KMS-11 (cell line): ENCODE measurements at regions not wholly inside any gene's neighbourhood (a gene's known extent, or its start where the extent isn't known, plus 50 kb on each side); places are given as distances from the start of the nearest gene placed in this dataset.

Source experiments
- H2AFZ ChIP-seq: fragments of 200-600 bp; sonication (generic); 2 replicates; pipeline ENCODE4 v1.6.1; 2016; ENCODE audit warnings: antibody characterized with exemption, mixed run types, low read depth
- H3K27ac ChIP-seq: fragments of 200-600 bp; sonication (generic); 2 replicates; pipeline ENCODE4 v1.6.1; 2016; ENCODE audit warnings: mild to moderate bottlenecking, mixed run types
- H3K27me3 ChIP-seq: fragments of 200-600 bp; sonication (generic); 2 replicates; pipeline ENCODE4 v1.6.1; 2017; ENCODE audit warnings: mild to moderate bottlenecking, low read depth, mixed run types, moderate library complexity; ENCODE audit not compliant: insufficient read depth
- H3K36me3 ChIP-seq: fragments of 200-600 bp; sonication (generic); 2 replicates; pipeline ENCODE4 v1.6.1; 2017; ENCODE audit warnings: mild to moderate bottlenecking, mixed run types; ENCODE audit not compliant: insufficient read depth
- H3K4me1 ChIP-seq: fragments of 200-600 bp; sonication (generic); 2 replicates; pipeline ENCODE4 v1.6.1; 2016; ENCODE audit warnings: mild to moderate bottlenecking, low read depth, mixed run types; ENCODE audit not compliant: poor library complexity, severe bottlenecking
- H3K4me2 ChIP-seq: fragments of 200-600 bp; sonication (generic); 2 replicates; pipeline ENCODE4 v1.7.0; 2016; ENCODE audit warnings: mild to moderate bottlenecking, mixed run types
- H3K4me3 ChIP-seq: fragments of 200-600 bp; sonication (generic); IDR thresholded peaks from 2 replicates; pipeline ENCODE4 v1.6.1; 2017; ENCODE audit warnings: low read depth, low read length, mixed read lengths; ENCODE audit not compliant: insufficient read depth
- H3K79me2 ChIP-seq: fragments of 200-600 bp; sonication (generic); 2 replicates; pipeline ENCODE4 v1.6.1; 2016; ENCODE audit warnings: low read depth, mixed run types; ENCODE audit not compliant: insufficient read depth
- H3K9ac ChIP-seq: fragments of 200-600 bp; sonication (generic); 2 replicates; pipeline ENCODE4 v1.6.1; 2016; ENCODE audit warnings: mild to moderate bottlenecking, mixed run types
- H4K20me1 ChIP-seq: fragments of 200-600 bp; sonication (generic); 2 replicates; pipeline ENCODE4 v1.6.1; 2016; ENCODE audit warnings: mild to moderate bottlenecking, mixed run types; ENCODE audit not compliant: insufficient read depth
- CTCF ChIP-seq: fragments of 200-600 bp; sonication (generic); conservative IDR thresholded peaks from 2 replicates; pipeline ENCODE4 v1.6.1; 2017; ENCODE audit warnings: low read depth, mild to moderate bottlenecking, antibody characterized with exemption, low read length, moderate library complexity, mixed read lengths

- no peak for TF ChIP-seq CTCF
- Histone ChIP-seq H3K27ac (no peak overlapping the region), H3K4me3 (no peak overlapping the region), H3K79me2 (no peaks in the 10 kb centered on the region), H3K9ac (no peak overlapping the region), H3K4me2 (no peak overlapping the region), H3K36me3 (no peaks in the 10 kb centered on the region), H3K27me3 (no peaks in the 10 kb centered on the region), H2AFZ (no peak overlapping the region), H4K20me1 (no peaks in the 10 kb centered on the region), H3K4me1 (peaks cover 5% of the 10 kb centered on the region)
Observed at GRCh38 chr4:91916219-91916618, 387.5 kb upstream of the GRID2 start.

DNA sequence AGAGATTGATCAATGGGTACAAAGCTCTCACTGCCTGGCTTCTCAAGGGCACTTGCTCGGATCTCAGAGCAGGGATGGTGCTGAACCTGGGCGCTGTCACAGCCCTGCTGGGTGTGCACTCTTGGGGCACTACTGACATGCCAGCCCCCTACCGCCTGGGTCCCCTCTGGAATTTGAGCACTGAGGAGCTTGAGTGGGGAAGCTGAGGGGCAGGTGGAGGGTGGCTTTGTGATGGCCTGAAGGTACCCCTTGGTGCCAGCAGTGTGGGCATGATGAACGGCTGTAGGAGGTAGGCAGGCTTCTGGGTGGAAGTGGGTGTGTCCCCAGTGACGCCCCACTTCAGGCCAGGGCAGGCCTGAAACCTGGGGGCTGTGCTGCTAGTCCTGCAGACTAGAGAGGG, 379.1 kb upstream of the GRID2 start:
- H3K9ac ChIP-seq = no peak overlapping the region
- no peaks in the 10 kb centered on the region for H4K20me1 ChIP-seq
- H3K79me2 ChIP-seq = no peaks in the 10 kb centered on the region
- H3K4me3 ChIP-seq = no peak overlapping the region
- H3K27me3 ChIP-seq = no peaks in the 10 kb centered on the region
- H3K4me2 ChIP-seq = no peak overlapping the region
- no peaks in the 10 kb centered on the region for H3K4me1 ChIP-seq
- H3K36me3 ChIP-seq = no peaks in the 10 kb centered on the region
- no peak overlapping the region for H2AFZ ChIP-seq
- no peak for TF ChIP-seq CTCF
- no peak overlapping the region for H3K27ac ChIP-seq

DNA sequence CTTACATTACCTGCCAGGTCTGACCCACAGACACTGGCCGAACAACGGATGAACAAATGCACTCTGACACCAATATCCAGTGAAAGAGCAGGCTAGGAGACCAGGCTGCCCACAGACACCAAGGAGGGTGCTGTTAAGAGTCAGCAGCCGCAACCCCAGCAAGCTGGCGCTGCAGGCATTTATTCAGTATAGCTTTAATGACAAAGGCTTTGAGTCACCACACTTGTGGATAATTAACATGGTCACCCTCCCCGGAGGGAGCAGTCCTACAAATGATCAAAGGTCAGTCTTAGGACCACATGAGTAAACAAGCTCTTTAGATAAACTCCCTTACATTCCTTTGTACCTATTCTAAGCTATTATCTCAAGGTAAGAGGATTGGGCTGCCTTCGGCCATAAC, 368.5 kb upstream of the GRID2 start:
- H3K4me2 ChIP-seq = no peak overlapping the region
- no peaks in the 10 kb centered on the region for H4K20me1 ChIP-seq
- no peak overlapping the region for H3K27ac ChIP-seq

GRCh38 chr4:91936311-91936710, 367.5 kb upstream of the GRID2 start:
- TF ChIP-seq CTCF = no peak
- H3K27me3 ChIP-seq = no peaks in the 10 kb centered on the region
- no peak overlapping the region for H2AFZ ChIP-seq

More for the DNA sequence above, 368.5 kb upstream of the GRID2 start:
- Histone ChIP-seq H3K79me2 (no peaks in the 10 kb centered on the region), H3K36me3 (no peaks in the 10 kb centered on the region), H3K9ac (no peak overlapping the region), H3K4me1 (no peaks in the 10 kb centered on the region), H3K27me3 (no peaks in the 10 kb centered on the region), H3K4me3 (no peak overlapping the region), H2AFZ (no peak overlapping the region)
- no peak for TF ChIP-seq CTCF

More at GRCh38 chr4:91936311-91936710, 367.5 kb upstream of the GRID2 start:
- H4K20me1 ChIP-seq = no peaks in the 10 kb centered on the region
- H3K36me3 ChIP-seq = no peaks in the 10 kb centered on the region
- no peak overlapping the region for H3K9ac ChIP-seq
- no peaks in the 10 kb centered on the region for H3K79me2 ChIP-seq
- no peak overlapping the region for H3K4me3 ChIP-seq
- H3K4me1 ChIP-seq = no peaks in the 10 kb centered on the region
- H3K4me2 ChIP-seq = no peak overlapping the region
- no peak overlapping the region for H3K27ac ChIP-seq
